SK-N-SH treated with all-trans-retinoic acid at 6 μM for 48 hours (cell line): ENCODE measurements at regions not wholly inside any gene's neighbourhood (a gene's known extent, or its start where the extent isn't known, plus 50 kb on each side); places are given as distances from the start of the nearest gene placed in this dataset.

ENCODE experiments used
- ISL1 ChIP-seq: fragments of 250-450 bp; sonication (Bioruptor Pico); IDR thresholded peaks from 2 replicates; pipeline ENCODE4 v2.1.2; 2022; ENCODE audit warnings: mild to moderate bottlenecking, moderate library complexity
- RARB ChIP-seq: fragments of 250-450 bp; sonication (Bioruptor Pico); IDR thresholded peaks from 2 replicates; pipeline ENCODE4 v1.8.0; 2021; ENCODE audit warnings: mild to moderate bottlenecking, moderate library complexity
- SNAI2 ChIP-seq: fragments of 250-450 bp; sonication (Bioruptor Pico); IDR thresholded peaks from 2 replicates; pipeline ENCODE4 v1.5.0; 2020; ENCODE audit warnings: mild to moderate bottlenecking, moderate library complexity
- TCF4 ChIP-seq: fragments of 250-450 bp; sonication (Bioruptor Pico); IDR thresholded peaks from 2 replicates; pipeline ENCODE4 v1.8.0; 2021; ENCODE audit warnings: mild to moderate bottlenecking, moderate library complexity, borderline replicate concordance
- ZC3H10 ChIP-seq: fragments of 250-450 bp; sonication (Bioruptor Pico); IDR thresholded peaks from 2 replicates; pipeline ENCODE4 v1.5.1; 2021; ENCODE audit warnings: mild to moderate bottlenecking, moderate library complexity
- ZFP3 ChIP-seq: fragments of 250-450 bp; sonication (Bioruptor Pico); IDR thresholded peaks from 2 replicates; pipeline ENCODE4 v1.5.0; 2020; ENCODE audit warnings: mild to moderate bottlenecking, moderate library complexity
- ZFP30 ChIP-seq: fragments of 450-650 bp; formaldehyde crosslinking; IDR thresholded peaks from 2 replicates; pipeline ENCODE4 v1.5.0; 2022; ENCODE audit warnings: mild to moderate bottlenecking, moderate library complexity
- TF ChIP-seq, protein P1 (sequence below): fragments of 250-450 bp; sonication (Bioruptor Pico); IDR thresholded peaks from 2 replicates; pipeline ENCODE4 v1.8.0; 2020; ENCODE audit warnings: mild to moderate bottlenecking, moderate library complexity, borderline replicate concordance
- TF ChIP-seq, protein P2 (sequence below): fragments of 250-450 bp; sonication (Bioruptor Pico); IDR thresholded peaks from 2 replicates; pipeline ENCODE4 v1.5.1; 2021; ENCODE audit warnings: mild to moderate bottlenecking, moderate library complexity
- TF ChIP-seq, protein P3 (sequence below): fragments of 250-450 bp; sonication (Bioruptor Pico); IDR thresholded peaks from 2 replicates; pipeline ENCODE4 v1.8.0; 2021; ENCODE audit warnings: low read depth, mild to moderate bottlenecking, moderate library complexity, borderline replicate concordance

DNA sequence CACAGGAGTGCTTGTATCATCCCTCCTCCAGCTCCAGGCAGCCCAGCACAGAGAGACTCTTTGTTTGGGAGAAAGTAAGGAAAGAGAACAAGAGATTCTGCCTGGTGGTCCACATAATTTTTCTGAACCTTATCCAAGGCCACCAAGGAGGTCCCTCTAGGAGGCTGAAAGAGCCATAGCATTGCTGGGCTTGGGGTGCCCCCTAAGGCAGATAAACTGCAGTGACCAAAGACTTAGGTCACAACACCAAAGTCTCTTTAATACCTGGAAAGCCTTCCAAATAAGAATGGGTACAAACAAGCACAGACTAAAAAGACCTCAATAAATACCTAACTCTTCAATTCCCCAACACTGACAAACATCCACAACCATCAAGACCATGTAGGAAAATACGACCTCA is 310.2 kb upstream of the PPP2R3A start:
- TF ChIP-seq, protein P1, sequence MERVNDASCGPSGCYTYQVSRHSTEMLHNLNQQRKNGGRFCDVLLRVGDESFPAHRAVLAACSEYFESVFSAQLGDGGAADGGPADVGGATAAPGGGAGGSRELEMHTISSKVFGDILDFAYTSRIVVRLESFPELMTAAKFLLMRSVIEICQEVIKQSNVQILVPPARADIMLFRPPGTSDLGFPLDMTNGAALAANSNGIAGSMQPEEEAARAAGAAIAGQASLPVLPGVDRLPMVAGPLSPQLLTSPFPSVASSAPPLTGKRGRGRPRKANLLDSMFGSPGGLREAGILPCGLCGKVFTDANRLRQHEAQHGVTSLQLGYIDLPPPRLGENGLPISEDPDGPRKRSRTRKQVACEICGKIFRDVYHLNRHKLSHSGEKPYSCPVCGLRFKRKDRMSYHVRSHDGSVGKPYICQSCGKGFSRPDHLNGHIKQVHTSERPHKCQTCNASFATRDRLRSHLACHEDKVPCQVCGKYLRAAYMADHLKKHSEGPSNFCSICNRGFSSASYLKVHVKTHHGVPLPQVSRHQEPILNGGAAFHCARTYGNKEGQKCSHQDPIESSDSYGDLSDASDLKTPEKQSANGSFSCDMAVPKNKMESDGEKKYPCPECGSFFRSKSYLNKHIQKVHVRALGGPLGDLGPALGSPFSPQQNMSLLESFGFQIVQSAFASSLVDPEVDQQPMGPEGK, result no peak
- no peak for TF ChIP-seq ZC3H10 (CRISPR knock-in tag)
- no peak for TF ChIP-seq ZFP3 (CRISPR knock-in tag)
- TF ChIP-seq, protein P2, sequence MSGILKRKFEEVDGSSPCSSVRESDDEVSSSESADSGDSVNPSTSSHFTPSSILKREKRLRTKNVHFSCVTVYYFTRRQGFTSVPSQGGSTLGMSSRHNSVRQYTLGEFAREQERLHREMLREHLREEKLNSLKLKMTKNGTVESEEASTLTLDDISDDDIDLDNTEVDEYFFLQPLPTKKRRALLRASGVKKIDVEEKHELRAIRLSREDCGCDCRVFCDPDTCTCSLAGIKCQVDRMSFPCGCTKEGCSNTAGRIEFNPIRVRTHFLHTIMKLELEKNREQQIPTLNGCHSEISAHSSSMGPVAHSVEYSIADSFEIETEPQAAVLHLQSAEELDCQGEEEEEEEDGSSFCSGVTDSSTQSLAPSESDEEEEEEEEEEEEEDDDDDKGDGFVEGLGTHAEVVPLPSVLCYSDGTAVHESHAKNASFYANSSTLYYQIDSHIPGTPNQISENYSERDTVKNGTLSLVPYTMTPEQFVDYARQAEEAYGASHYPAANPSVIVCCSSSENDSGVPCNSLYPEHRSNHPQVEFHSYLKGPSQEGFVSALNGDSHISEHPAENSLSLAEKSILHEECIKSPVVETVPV (CRISPR knock-in tag), result no peak
- no peak for TF ChIP-seq TCF4 (CRISPR knock-in tag)
- no peak for TF ChIP-seq ZFP30 (CRISPR knock-in tag)
- no peak for TF ChIP-seq ISL1 (CRISPR knock-in tag)
- TF ChIP-seq SNAI2 (CRISPR knock-in tag), result no peak
- TF ChIP-seq, protein P3, sequence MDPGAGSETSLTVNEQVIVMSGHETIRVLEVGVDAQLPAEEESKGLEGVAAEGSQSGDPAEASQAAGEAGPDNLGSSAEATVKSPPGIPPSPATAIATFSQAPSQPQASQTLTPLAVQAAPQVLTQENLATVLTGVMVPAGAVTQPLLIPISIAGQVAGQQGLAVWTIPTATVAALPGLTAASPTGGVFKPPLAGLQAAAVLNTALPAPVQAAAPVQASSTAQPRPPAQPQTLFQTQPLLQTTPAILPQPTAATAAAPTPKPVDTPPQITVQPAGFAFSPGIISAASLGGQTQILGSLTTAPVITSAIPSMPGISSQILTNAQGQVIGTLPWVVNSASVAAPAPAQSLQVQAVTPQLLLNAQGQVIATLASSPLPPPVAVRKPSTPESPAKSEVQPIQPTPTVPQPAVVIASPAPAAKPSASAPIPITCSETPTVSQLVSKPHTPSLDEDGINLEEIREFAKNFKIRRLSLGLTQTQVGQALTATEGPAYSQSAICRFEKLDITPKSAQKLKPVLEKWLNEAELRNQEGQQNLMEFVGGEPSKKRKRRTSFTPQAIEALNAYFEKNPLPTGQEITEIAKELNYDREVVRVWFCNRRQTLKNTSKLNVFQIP (CRISPR knock-in tag), result no peak
- TF ChIP-seq RARB (CRISPR knock-in tag), result no peak
